Trophoblast cell (in vitro differentiated cells and primary cell): ENCODE measurements at regions not wholly inside any gene's neighbourhood (a gene's known extent, or its start where the extent isn't known, plus 50 kb on each side); places are given as distances from the start of the nearest gene placed in this dataset.

Experiments
- DNase-seq, 2 donors: peaks; one replicate each; pipeline ENCODE4 v3.0.0-alpha.2; 2016
- H2AFZ ChIP-seq: 2 replicates; pipeline ENCODE4 v1.6.1; 2013; ENCODE audit warnings: low read length, moderate library complexity, mild to moderate bottlenecking; ENCODE audit not compliant: insufficient read depth, poor library complexity
- H2AK5ac ChIP-seq: 2 replicates; pipeline ENCODE4 v1.6.1; 2013; ENCODE audit warnings: mild to moderate bottlenecking, low read length
- H2BK120ac ChIP-seq: 2 replicates; pipeline ENCODE4 v1.6.1; 2013; ENCODE audit warnings: low read length, mild to moderate bottlenecking, moderate library complexity; ENCODE audit not compliant: insufficient read depth, poor library complexity
- H2BK12ac ChIP-seq: 2 replicates; pipeline ENCODE4 v1.6.1; 2013; ENCODE audit warnings: mild to moderate bottlenecking, low read length, moderate library complexity
- H2BK5ac ChIP-seq: 2 replicates; pipeline ENCODE4 v1.6.1; 2013; ENCODE audit warnings: low read length, low read depth, moderate library complexity, mild to moderate bottlenecking; ENCODE audit not compliant: poor library complexity
- H3K14ac ChIP-seq: 2 replicates; pipeline ENCODE4 v1.6.1; 2013; ENCODE audit warnings: mild to moderate bottlenecking, low read length
- H3K18ac ChIP-seq: 2 replicates; pipeline ENCODE4 v1.6.1; 2013; ENCODE audit warnings: mild to moderate bottlenecking, low read length
- H3K23ac ChIP-seq: 2 replicates; pipeline ENCODE4 v1.6.1; 2013; ENCODE audit warnings: low read length
- H3K27ac ChIP-seq: 2 replicates; pipeline ENCODE4 v1.5.1; 2013; ENCODE audit warnings: low read depth, mild to moderate bottlenecking, inconsistent platforms, low read length, moderate library complexity
- H3K27me3 ChIP-seq: 2 replicates; pipeline ENCODE4 v1.6.1; 2013; ENCODE audit warnings: inconsistent platforms, mild to moderate bottlenecking, low read length, moderate library complexity; ENCODE audit not compliant: insufficient read depth
- H3K36me3 ChIP-seq, 2 experiments: 1 replicate in 1 of 2; 2 replicates in 1 of 2; pipeline ENCODE4 v1.6.1; 2013; ENCODE audit warnings: low read length in 2 of 2, mild to moderate bottlenecking in 2 of 2, moderate library complexity in 1 of 2; ENCODE audit not compliant: insufficient read depth in 2 of 2, control insufficient read depth in 1 of 2
- H3K4ac ChIP-seq: 2 replicates; pipeline ENCODE4 v1.6.1; 2013; ENCODE audit warnings: low read depth, mild to moderate bottlenecking, low read length, moderate library complexity
- H3K4me1 ChIP-seq, 2 experiments: 1 replicate in 1 of 2; 2 replicates in 1 of 2; pipeline ENCODE4 v1.6.1; 2013; ENCODE audit warnings: low read length in 2 of 2, mild to moderate bottlenecking in 2 of 2, moderate library complexity in 1 of 2; ENCODE audit not compliant: insufficient read depth in 2 of 2, control insufficient read depth in 1 of 2
- H3K4me2 ChIP-seq: 2 replicates; pipeline ENCODE4 v1.6.1; 2013; ENCODE audit warnings: inconsistent platforms, mild to moderate bottlenecking, low read length, moderate library complexity
- H3K4me3 ChIP-seq: 2 replicates; pipeline ENCODE4 v1.5.1; 2013; ENCODE audit warnings: mild to moderate bottlenecking, low read depth, low read length, inconsistent platforms
- H3K79me1 ChIP-seq: one replicate; pipeline ENCODE4 v1.6.1; 2013; ENCODE audit warnings: low read length
- H3K79me2 ChIP-seq: 2 replicates; pipeline ENCODE4 v1.6.1; 2013; ENCODE audit warnings: low read length, mild to moderate bottlenecking; ENCODE audit not compliant: control insufficient read depth, insufficient read depth, poor library complexity
- H3K9ac ChIP-seq: 2 replicates; pipeline ENCODE4 v1.6.1; 2013; ENCODE audit warnings: mild to moderate bottlenecking, low read length
- H3K9me3 ChIP-seq: 2 replicates; pipeline ENCODE4 v1.6.1; 2013; ENCODE audit warnings: low read depth, mild to moderate bottlenecking, control low read depth, inconsistent platforms, low read length; ENCODE audit not compliant: insufficient read depth
- H4K12ac ChIP-seq: 2 replicates; pipeline ENCODE4 v1.6.1; 2013; ENCODE audit warnings: low read depth, mild to moderate bottlenecking, low read length, moderate library complexity
- H4K8ac ChIP-seq: 2 replicates; pipeline ENCODE4 v1.6.1; 2013; ENCODE audit warnings: low read depth, mild to moderate bottlenecking, low read length, moderate library complexity
- H4K91ac ChIP-seq: one replicate; pipeline ENCODE4 v1.6.1; 2013; ENCODE audit warnings: low read depth, mild to moderate bottlenecking, low read length, moderate library complexity
- WGBS: extraction: QIAGEN DNeasy Blood & Tissue Kit; methylation state at CpG from one replicate; pipeline ENCODE4 v1.1.7; 2013; ENCODE audit warnings: missing lambda C conversion rate; ENCODE audit not compliant: insufficient read length, insufficient coverage; ENCODE audit errors: extremely low coverage; 5-methylcytosine and 5-hydroxymethylcytosine counted together

DNA sequence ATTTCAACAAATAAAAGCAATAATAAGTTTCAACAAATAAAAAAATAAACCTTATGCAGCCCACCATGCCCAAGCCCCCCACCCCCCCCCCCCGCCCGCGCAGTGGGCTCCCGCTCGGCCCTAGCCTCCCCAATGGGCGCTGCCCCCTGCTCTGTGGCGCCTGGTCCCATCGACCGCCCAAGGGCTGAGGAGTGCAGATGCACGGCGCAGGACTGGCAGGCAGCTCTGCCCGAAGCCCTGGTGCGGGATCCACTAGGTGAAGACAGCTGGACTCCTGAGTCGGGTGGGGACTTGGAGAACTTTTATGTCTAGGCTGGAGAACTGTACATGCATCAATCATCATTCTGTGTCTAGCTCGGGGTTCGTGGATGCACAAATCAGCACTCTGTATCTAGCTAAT lies 779.6 kb downstream of the DACH1 start:
- H2BK120ac ChIP-seq = no peak overlapping the region
- no peaks in the 10 kb centered on the region for H3K36me3 ChIP-seq
- no peak overlapping the region for H4K91ac ChIP-seq
- no peak overlapping the region for H2AFZ ChIP-seq
- no peak for DNase-seq
- H3K4me1 ChIP-seq = no peaks in the 10 kb centered on the region
- no peak overlapping the region for H3K9ac ChIP-seq
- no peaks in the 10 kb centered on the region for H3K9me3 ChIP-seq
- no peak overlapping the region for H2BK5ac ChIP-seq
- H3K4me2 ChIP-seq = no peak overlapping the region
- H3K27me3 ChIP-seq = no peaks in the 10 kb centered on the region
- H4K12ac ChIP-seq = no peak overlapping the region
- H2BK12ac ChIP-seq = no peak overlapping the region
- H3K23ac ChIP-seq = no peak overlapping the region
- no peak overlapping the region for H3K4ac ChIP-seq
- no peak overlapping the region for H3K4me3 ChIP-seq
- H3K79me2 ChIP-seq = no peaks in the 10 kb centered on the region
- H4K8ac ChIP-seq = no peak overlapping the region
- no peak overlapping the region for H3K14ac ChIP-seq
- no CpG with 5 or more reads among the region's 16 CpGs for WGBS
- no peaks in the 10 kb centered on the region for H3K79me1 ChIP-seq
- no peak overlapping the region for H2AK5ac ChIP-seq
- no peak overlapping the region for H3K18ac ChIP-seq
- no peak overlapping the region for H3K27ac ChIP-seq

DNA sequence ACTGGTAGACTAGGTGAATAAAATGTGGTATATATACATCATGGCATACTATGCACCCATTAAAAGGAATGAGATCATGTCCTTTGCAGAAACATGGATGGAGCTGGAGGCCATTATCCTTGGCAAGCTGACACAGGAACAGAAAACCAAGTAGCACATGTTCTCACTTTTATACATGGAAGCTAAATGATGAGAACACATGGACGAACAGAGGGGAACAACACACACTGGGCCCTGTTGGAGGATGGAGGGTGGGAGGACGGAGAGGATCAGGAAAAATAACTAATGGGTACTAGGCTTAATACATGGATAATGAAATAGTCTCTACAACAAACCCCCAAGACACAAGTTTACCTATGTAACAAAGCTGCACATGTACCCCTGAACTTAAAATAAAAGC lies 780.0 kb downstream of the DACH1 start:
- Histone ChIP-seq H2BK5ac (no peak overlapping the region), H2BK12ac (no peak overlapping the region), H3K4me1 (no peaks in the 10 kb centered on the region), H3K27ac (no peak overlapping the region), H3K79me2 (no peaks in the 10 kb centered on the region), H4K12ac (no peak overlapping the region), H3K4ac (no peak overlapping the region), H3K23ac (no peak overlapping the region), H4K8ac (no peak overlapping the region), H3K4me2 (no peak overlapping the region), H2BK120ac (no peak overlapping the region), H3K79me1 (no peaks in the 10 kb centered on the region), H3K14ac (no peak overlapping the region), H4K91ac (no peak overlapping the region), H3K9ac (no peak overlapping the region), H3K18ac (no peak overlapping the region), H2AK5ac (no peak overlapping the region), H3K27me3 (no peaks in the 10 kb centered on the region), H2AFZ (no peak overlapping the region), H3K36me3 (no peaks in the 10 kb centered on the region), H3K4me3 (no peak overlapping the region), H3K9me3 (no peaks in the 10 kb centered on the region)
- WGBS = no CpG with 5 or more reads among the region's 2 CpGs
- DNase-seq = no peak

DNA sequence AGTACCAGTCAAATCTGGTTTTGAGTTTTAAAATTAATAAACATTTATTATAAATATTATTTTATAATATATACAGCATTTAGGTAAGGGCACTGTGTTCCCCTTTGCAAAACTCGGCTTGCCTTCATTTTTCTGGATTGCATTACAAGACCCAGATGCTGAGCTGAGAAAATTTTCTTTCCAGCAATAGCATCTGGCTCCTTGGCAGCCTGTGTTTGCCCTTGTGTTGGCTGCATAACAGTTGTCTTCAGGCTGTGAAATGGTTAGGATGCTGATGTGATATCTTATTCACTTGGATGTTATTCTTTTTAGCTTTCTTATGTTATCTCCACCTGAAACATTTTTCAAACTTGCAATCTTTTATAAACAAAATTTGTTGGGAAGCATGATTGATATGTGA lies 784.4 kb downstream of the DACH1 start:
- no peak overlapping the region for H4K91ac ChIP-seq
- no peak overlapping the region for H2AK5ac ChIP-seq
- H3K27ac ChIP-seq = no peak overlapping the region
- H3K23ac ChIP-seq = no peak overlapping the region
- no peak overlapping the region for H2BK12ac ChIP-seq
- H3K18ac ChIP-seq = no peak overlapping the region
- H3K14ac ChIP-seq = no peak overlapping the region
- H3K4me3 ChIP-seq = no peak overlapping the region
- H3K4me2 ChIP-seq = no peak overlapping the region
- H3K27me3 ChIP-seq = no peaks in the 10 kb centered on the region
- no peaks in the 10 kb centered on the region for H3K4me1 ChIP-seq
- no peak for DNase-seq
- no peak overlapping the region for H3K9ac ChIP-seq
- no peaks in the 10 kb centered on the region for H3K9me3 ChIP-seq
- H3K4ac ChIP-seq = no peak overlapping the region
- H4K12ac ChIP-seq = no peak overlapping the region
- H3K36me3 ChIP-seq = no peaks in the 10 kb centered on the region
- no peak overlapping the region for H2BK120ac ChIP-seq
- no peak overlapping the region for H2AFZ ChIP-seq
- no peaks in the 10 kb centered on the region for H3K79me1 ChIP-seq
- H4K8ac ChIP-seq = no peak overlapping the region
- no peak overlapping the region for H2BK5ac ChIP-seq
- WGBS = no CpG with 5 or more reads among the region's 1 CpG
- no peaks in the 10 kb centered on the region for H3K79me2 ChIP-seq

DNA sequence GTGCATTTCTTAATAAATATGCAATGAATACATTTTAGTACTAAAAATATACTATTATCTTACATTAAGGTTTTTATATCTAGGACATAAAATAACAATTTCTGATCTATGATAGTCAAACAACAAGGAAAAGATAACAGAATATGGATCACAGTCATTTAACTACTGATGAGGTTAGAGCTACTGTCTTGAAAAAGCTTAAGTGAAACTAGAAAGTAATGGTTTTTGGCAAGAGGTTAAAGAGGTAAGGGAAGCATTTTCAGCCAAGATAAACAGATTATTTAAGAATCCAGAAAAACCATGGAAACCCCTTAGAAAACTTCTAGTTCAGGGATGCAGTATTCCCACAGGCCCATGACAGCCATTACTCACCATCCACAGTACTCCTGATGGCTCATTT lies 787.4 kb downstream of the DACH1 start:
- H3K9ac ChIP-seq = no peak overlapping the region
- H3K4me3 ChIP-seq = no peak overlapping the region
- H2BK120ac ChIP-seq = no peak overlapping the region
- no peak overlapping the region for H2BK12ac ChIP-seq
- H3K14ac ChIP-seq = no peak overlapping the region
- no peak overlapping the region for H4K12ac ChIP-seq
- no peak overlapping the region for H2BK5ac ChIP-seq
- no peak overlapping the region for H2AFZ ChIP-seq
- no peak overlapping the region for H3K4ac ChIP-seq
- no peak overlapping the region for H3K27ac ChIP-seq
- H2AK5ac ChIP-seq = no peak overlapping the region
- H3K18ac ChIP-seq = no peak overlapping the region
- H3K4me2 ChIP-seq = no peak overlapping the region
- no peaks in the 10 kb centered on the region for H3K79me2 ChIP-seq
- H3K9me3 ChIP-seq = no peaks in the 10 kb centered on the region
- H4K91ac ChIP-seq = no peak overlapping the region
- H3K27me3 ChIP-seq = no peaks in the 10 kb centered on the region
- H3K79me1 ChIP-seq = no peaks in the 10 kb centered on the region
- no peak overlapping the region for H3K23ac ChIP-seq
- no peaks in the 10 kb centered on the region for H3K36me3 ChIP-seq
- no peak overlapping the region for H4K8ac ChIP-seq
- H3K4me1 ChIP-seq = no peaks in the 10 kb centered on the region
- no peak for DNase-seq

DNA sequence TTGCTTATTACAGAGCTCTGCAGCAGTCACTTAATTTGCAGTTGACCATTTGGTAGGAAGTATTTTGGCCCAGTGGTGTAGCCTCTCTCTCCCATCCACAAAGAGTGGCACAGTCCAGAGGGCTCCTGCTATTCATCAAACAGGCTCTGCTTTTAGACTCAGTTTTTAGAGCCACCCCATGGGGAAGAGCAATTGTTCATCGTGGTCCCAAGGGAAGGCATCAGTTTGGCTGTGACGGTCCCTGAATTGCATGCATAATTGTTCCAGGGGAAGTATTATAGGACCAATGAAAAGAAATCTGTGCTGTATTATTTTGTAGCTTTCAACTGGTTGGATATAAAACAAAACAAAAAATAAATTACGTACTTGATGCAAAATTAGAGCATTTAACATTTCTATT lies 799.0 kb downstream of the DACH1 start:
- Histone ChIP-seq H3K9ac (no peak overlapping the region), H4K8ac (no peak overlapping the region), H2BK5ac (no peak overlapping the region), H3K9me3 (no peaks in the 10 kb centered on the region), H2AK5ac (no peak overlapping the region), H3K18ac (no peak overlapping the region), H2BK12ac (no peak overlapping the region), H4K12ac (no peak overlapping the region), H2AFZ (no peak overlapping the region), H3K79me2 (no peaks in the 10 kb centered on the region), H4K91ac (no peak overlapping the region), H3K4me2 (no peak overlapping the region), H3K4me1 (no peaks in the 10 kb centered on the region), H3K79me1 (no peaks in the 10 kb centered on the region), H3K4ac (no peak overlapping the region), H3K23ac (no peak overlapping the region), H2BK120ac (no peak overlapping the region), H3K36me3 (no peaks in the 10 kb centered on the region), H3K4me3 (no peak overlapping the region), H3K27ac (no peak overlapping the region), H3K27me3 (no peaks in the 10 kb centered on the region), H3K14ac (no peak overlapping the region)
- no peak for DNase-seq
- WGBS = no CpG with 5 or more reads among the region's 3 CpGs
